GM12878 (cell line): ENCODE measurements at regions not wholly inside any gene's neighbourhood (a gene's known extent, or its start where the extent isn't known, plus 50 kb on each side); places are given as distances from the start of the nearest gene placed in this dataset.

Experiments used
- ATAC-seq: fragments of 200-7000 bp; cut with Tn5 transposase; 3 replicates; pipeline ENCODE4 v1.9.1; 2020; ENCODE audit warnings: mild to moderate bottlenecking, moderate library complexity
- BruUV-seq: library from RNA; stranded (reverse); fragments of 400-500 nt; replicated peaks from 2 replicates; lab custom pipeline; 2021; lab: Mats Ljungman, UMichigan
- CTCF ChIA-PET: fragments of 300-600 bp; sonication (Branson Sonifier 250); formaldehyde crosslinking; extraction: SDS; loops from one replicate; lab custom pipeline; 2021; ENCODE audit warnings: inconsistent platforms; lab: Yijun Ruan, JAX
- POLR2A ChIA-PET: fragments of 350-600 bp; formaldehyde crosslinking; extraction: SDS; loops from one replicate; lab custom pipeline; 2021; ENCODE audit warnings: inconsistent platforms; lab: Charles Lee
- RAD21 ChIA-PET: fragments of 300-600 bp; sonication (Branson Sonifier 250); formaldehyde crosslinking; loops from one replicate; lab custom pipeline; 2023; ENCODE audit warnings: antibody characterized with exemption; ENCODE audit not compliant: unreplicated experiment; lab: Charles Lee
- SMC1A ChIA-PET: fragments of 300-600 bp; sonication (Branson Sonifier 250); formaldehyde crosslinking; loops from one replicate; lab custom pipeline; 2023; ENCODE audit not compliant: unreplicated experiment, uncharacterized antibody; lab: Charles Lee
- DNase-seq: peaks from one replicate; pipeline ENCODE4 v3.0.0-alpha.2; 2011; ENCODE audit warnings: low read depth, low spot score
- FAIRE-seq: peaks from 3 replicates; lab custom pipeline; 2011; peaks lifted over from hg19 to GRCh38; lab: Jason Lieb, UNC
- H2AFZ ChIP-seq: 2 replicates; pipeline ENCODE4 v1.6.0; 2011; ENCODE audit warnings: low read depth, low read length, control low read depth; ENCODE audit not compliant: control insufficient read depth
- H3K27ac ChIP-seq: 2 replicates; pipeline ENCODE4 v1.5.1; 2011; ENCODE audit warnings: control low read depth; ENCODE audit not compliant: control insufficient read depth, insufficient read depth
- H3K27me3 ChIP-seq, 2 experiments: replicated peaks in 1 of 2; 2 replicates each; pipeline versions ENCODE4 v1.6.0 to v1.6.1; 2011; ENCODE audit warnings: low read length in 1 of 2; ENCODE audit not compliant: control insufficient read depth in 2 of 2, insufficient read depth in 2 of 2
- H3K36me3 ChIP-seq, 2 experiments: 2 replicates each; pipeline ENCODE4 v1.5.1; 2011; ENCODE audit warnings: low read length in 1 of 2; ENCODE audit not compliant: control insufficient read depth in 2 of 2, insufficient read depth in 2 of 2
- H3K4me1 ChIP-seq: 2 replicates; pipeline ENCODE4 v1.6.1; 2011; ENCODE audit warnings: mild to moderate bottlenecking, low read length, moderate library complexity, mixed read lengths; ENCODE audit not compliant: control insufficient read depth, insufficient read depth
- H3K4me2 ChIP-seq: 2 replicates; pipeline ENCODE4 v1.6.0; 2011; ENCODE audit warnings: control low read depth; ENCODE audit not compliant: control insufficient read depth, insufficient read depth
- H3K4me3 ChIP-seq: fragments of 200-600 bp; sonication (generic); 2 replicates; pipeline ENCODE4 v1.5.1; 2016
- H3K79me2 ChIP-seq: 2 replicates; pipeline ENCODE4 v1.6.0; 2011; ENCODE audit warnings: low read length; ENCODE audit not compliant: control insufficient read depth, insufficient read depth
- H3K9ac ChIP-seq: 2 replicates; pipeline ENCODE4 v1.8.0; 2011; ENCODE audit warnings: low read length, control low read depth, mixed read lengths; ENCODE audit not compliant: control insufficient read depth, insufficient read depth
- H3K9me3 ChIP-seq: replicated peaks from 3 replicates; pipeline ENCODE4 v1.5.1; 2011; ENCODE audit warnings: mild to moderate bottlenecking, low read length; ENCODE audit not compliant: control insufficient read depth, insufficient read depth
- H4K20me1 ChIP-seq: 2 replicates; pipeline ENCODE4 v1.6.0; 2011; ENCODE audit not compliant: control insufficient read depth, insufficient read depth
- BHLHE40 ChIP-seq, 2 experiments: fragments of 450-650 bp in 1 of 2; IDR thresholded peaks; 2 replicates each; pipeline ENCODE4 v1.6.1; 2011 to 2017; ENCODE audit warnings: low read depth in 2 of 2, borderline replicate concordance in 1 of 2, improper control_type of control experiment in 1 of 2, low read length in 1 of 2, mild to moderate bottlenecking in 1 of 2
- CEBPB ChIP-seq, 2 experiments: fragments of 150-350 bp in 1 of 2; IDR thresholded peaks; 2 replicates each; pipeline ENCODE4 v1.6.1; 2012 to 2014; ENCODE audit warnings: low read depth in 2 of 2, low read length in 2 of 2, borderline replicate concordance in 1 of 2, inconsistent platforms in 1 of 2
- CREB1 ChIP-seq: IDR thresholded peaks from 2 replicates; pipeline ENCODE4 v1.6.1; 2012; ENCODE audit warnings: low read depth, mild to moderate bottlenecking, inconsistent platforms
- KLF5 ChIP-seq: fragments of 450-650 bp; IDR thresholded peaks from 2 replicates; pipeline ENCODE4 v1.6.1; 2014; ENCODE audit warnings: mild to moderate bottlenecking; ENCODE audit not compliant: partially characterized antibody
- MTA2 ChIP-seq: fragments of 450-650 bp; IDR thresholded peaks from 2 replicates; pipeline ENCODE4 v1.6.1; 2016; ENCODE audit warnings: low read depth, mild to moderate bottlenecking, moderate library complexity
- MXI1 ChIP-seq: fragments of 150-350 bp; IDR thresholded peaks from 2 replicates; pipeline ENCODE4 v1.6.1; 2011; ENCODE audit warnings: low read depth, mild to moderate bottlenecking, inconsistent platforms, low read length, improper control_type of control experiment
- MYC ChIP-seq: IDR thresholded peaks from 2 replicates; pipeline ENCODE4 v1.6.1; 2011; ENCODE audit warnings: mild to moderate bottlenecking, low read length, moderate library complexity, inconsistent platforms; ENCODE audit not compliant: insufficient read depth, insufficient replicate concordance, insufficient read length, severe bottlenecking
- RAD21 ChIP-seq: IDR thresholded peaks from 2 replicates; pipeline ENCODE4 v1.6.1; 2011; ENCODE audit warnings: mild to moderate bottlenecking, low read depth, low read length, moderate library complexity; ENCODE audit not compliant: insufficient read depth
- ZNF24 ChIP-seq: fragments of 450-650 bp; IDR thresholded peaks from 2 replicates; pipeline ENCODE4 v1.6.1; 2017; ENCODE audit warnings: antibody characterized with exemption, mild to moderate bottlenecking
- in situ Hi-C: fragments of 300-500 bp; cut with MboI; formaldehyde crosslinking; loops from 9 replicates; pipeline ENCODE4 v1.14.3; 2018; ENCODE audit warnings: mixed read lengths
- intact Hi-C: fragments of 100-400 bp; cut with micrococcal nuclease; formaldehyde crosslinking; loops from one replicate; pipeline ENCODE4 v1.14.2; 2022; ENCODE audit not compliant: unreplicated experiment
- TF ChIP-seq, protein P1 (sequence below): fragments of 450-650 bp; IDR thresholded peaks from 2 replicates; pipeline ENCODE4 v1.6.1; 2016; ENCODE audit warnings: mild to moderate bottlenecking

DNA sequence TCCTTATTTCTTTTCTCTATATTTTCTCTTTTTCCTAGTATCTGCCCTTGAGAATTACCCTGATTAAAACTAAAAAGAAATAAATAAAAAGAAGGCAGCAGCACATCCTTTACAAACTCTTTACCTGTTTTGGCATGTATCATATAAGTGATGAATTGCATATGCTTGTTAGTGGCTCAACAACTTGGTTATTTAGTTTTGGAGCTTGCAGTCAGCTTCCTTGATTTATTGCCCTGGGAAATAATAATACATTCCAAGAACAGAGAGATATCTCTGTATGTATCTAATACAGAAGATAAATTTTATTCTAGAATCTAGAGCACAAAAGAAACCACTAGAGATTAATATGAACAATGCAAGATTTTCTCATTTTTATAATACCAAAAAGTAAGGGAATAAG lies 139.8 kb upstream of the ZC3H15 start (continued):
- no peak for TF ChIP-seq CEBPB (IDR thresholded peaks at IDR 0.05; ENCODE audit: borderline replicate concordance in 1 of 2, low read depth in 2 of 2, low read length in 2 of 2)
- no peak for TF ChIP-seq MXI1

DNA sequence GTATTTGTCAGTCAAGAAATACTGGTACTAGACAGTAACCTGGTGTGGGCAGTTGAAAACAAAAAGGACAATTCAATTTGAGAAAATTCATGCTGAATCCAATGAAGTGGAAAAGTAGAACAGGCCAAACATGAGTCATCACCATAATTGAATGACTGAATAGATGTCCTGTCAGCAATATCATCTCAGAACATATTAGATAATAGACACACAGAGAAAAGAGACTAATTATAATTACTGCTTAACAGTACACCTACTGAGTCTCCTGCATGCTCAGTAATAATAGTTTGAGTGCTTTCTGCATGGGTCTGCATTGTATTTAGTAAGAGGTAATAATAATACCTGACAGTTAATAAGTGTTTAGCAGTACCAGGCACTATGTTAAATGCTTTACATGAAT lies 138.6 kb upstream of the ZC3H15 start:
- Histone ChIP-seq H3K9ac (no peak overlapping the region), H3K36me3 (no peaks in the 10 kb centered on the region), H3K9me3 (no peaks in the 10 kb centered on the region), H3K4me3 (no peak overlapping the region), H2AFZ (no peak overlapping the region), H3K27me3 (no peaks in the 10 kb centered on the region), H3K79me2 (no peaks in the 10 kb centered on the region), H4K20me1 (no peaks in the 10 kb centered on the region), H3K4me1 (no peaks in the 10 kb centered on the region; the same call in 1 of the 2 replicates), H3K4me2 (no peak overlapping the region), H3K27ac (no peak overlapping the region)
- ChIA-PET SMC1A (interaction anchor here (4.0 kb wide), 1 partner anchor 17 kb away, joined by 21 read pairs; no protein-coding TSS in a partner anchor), RAD21 (no interaction called here), POLR2A (no interaction called here), CTCF (no interaction called here)
- BruUV-seq = no TSS peak
- FAIRE-seq (no peak), DNase-seq (no peak), ATAC-seq (peak; percentile 82)
- in situ Hi-C loops = no loop called here
- intact Hi-C loops = no loop called here
- TF ChIP-seq BHLHE40 (IDR thresholded peaks at IDR 0.05; ENCODE audit: borderline replicate concordance in 1 of 2, low read depth in 2 of 2, low read length in 1 of 2) (no peak), ZNF24 (peak; percentile 37; the same call in 1 of the 2 replicates), RAD21 (no peak), MYC (no peak), CREB1 (no peak), MTA2 (peak; percentile 78), KLF5 (no peak)
- TF ChIP-seq, protein P1, sequence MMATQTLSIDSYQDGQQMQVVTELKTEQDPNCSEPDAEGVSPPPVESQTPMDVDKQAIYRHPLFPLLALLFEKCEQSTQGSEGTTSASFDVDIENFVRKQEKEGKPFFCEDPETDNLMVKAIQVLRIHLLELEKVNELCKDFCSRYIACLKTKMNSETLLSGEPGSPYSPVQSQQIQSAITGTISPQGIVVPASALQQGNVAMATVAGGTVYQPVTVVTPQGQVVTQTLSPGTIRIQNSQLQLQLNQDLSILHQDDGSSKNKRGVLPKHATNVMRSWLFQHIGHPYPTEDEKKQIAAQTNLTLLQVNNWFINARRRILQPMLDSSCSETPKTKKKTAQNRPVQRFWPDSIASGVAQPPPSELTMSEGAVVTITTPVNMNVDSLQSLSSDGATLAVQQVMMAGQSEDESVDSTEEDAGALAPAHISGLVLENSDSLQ = peak; percentile 59
